AG10803 (cell line): ENCODE measurements at regions not wholly inside any gene's neighbourhood (a gene's known extent, or its start where the extent isn't known, plus 50 kb on each side); places are given as distances from the start of the nearest gene placed in this dataset.

Experiments
- DNase-seq: peaks from one replicate; pipeline ENCODE4 v3.0.0; 2010; ENCODE audit warnings: low read depth
- H3K4me3 ChIP-seq: 2 replicates; pipeline ENCODE4 v1.5.1; 2011; ENCODE audit warnings: mild to moderate bottlenecking, low read length, control low read depth
- TF ChIP-seq, protein P1 (sequence below): conservative IDR thresholded peaks from 2 replicates; pipeline ENCODE4 v1.5.1; 2011; ENCODE audit warnings: mild to moderate bottlenecking, low read length, control low read depth, inconsistent platforms

DNA sequence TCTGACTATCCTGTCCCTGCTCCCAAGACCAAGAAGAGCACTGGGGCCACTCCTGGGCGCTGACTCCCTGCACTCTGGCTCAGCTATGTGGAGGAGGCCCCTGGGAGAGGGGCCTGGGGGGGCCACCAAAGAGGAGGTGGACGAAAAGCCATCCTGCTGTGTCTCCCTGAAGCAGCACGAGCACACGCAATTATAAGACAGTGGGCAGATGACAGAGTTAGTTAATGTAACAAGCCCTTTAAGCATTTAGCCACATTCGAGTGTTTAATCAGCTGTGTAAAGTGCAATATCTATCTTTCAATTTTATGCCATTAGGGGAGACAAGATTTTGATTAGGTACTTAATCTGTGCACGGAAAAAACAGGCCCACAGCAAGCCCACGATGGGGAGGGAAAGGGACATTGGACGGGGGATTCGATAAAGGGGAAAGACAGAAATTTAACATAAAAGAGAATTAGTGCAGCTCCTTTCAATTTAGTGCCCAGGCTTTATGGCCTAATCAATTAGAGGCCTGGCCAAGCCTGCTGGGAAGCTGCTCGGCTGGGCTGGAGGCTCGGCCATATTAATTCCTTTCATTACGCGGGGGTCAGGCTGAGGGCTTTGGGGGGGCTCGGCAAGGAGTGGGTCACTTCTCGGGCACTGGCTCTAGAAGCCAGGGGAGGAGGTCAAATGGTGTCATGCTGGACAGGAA lies 286.2 kb downstream of the DHX35 start:
- no peak overlapping the region for H3K4me3 ChIP-seq
- no peak for DNase-seq
- TF ChIP-seq, protein P1, sequence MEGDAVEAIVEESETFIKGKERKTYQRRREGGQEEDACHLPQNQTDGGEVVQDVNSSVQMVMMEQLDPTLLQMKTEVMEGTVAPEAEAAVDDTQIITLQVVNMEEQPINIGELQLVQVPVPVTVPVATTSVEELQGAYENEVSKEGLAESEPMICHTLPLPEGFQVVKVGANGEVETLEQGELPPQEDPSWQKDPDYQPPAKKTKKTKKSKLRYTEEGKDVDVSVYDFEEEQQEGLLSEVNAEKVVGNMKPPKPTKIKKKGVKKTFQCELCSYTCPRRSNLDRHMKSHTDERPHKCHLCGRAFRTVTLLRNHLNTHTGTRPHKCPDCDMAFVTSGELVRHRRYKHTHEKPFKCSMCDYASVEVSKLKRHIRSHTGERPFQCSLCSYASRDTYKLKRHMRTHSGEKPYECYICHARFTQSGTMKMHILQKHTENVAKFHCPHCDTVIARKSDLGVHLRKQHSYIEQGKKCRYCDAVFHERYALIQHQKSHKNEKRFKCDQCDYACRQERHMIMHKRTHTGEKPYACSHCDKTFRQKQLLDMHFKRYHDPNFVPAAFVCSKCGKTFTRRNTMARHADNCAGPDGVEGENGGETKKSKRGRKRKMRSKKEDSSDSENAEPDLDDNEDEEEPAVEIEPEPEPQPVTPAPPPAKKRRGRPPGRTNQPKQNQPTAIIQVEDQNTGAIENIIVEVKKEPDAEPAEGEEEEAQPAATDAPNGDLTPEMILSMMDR = no peak

DNA sequence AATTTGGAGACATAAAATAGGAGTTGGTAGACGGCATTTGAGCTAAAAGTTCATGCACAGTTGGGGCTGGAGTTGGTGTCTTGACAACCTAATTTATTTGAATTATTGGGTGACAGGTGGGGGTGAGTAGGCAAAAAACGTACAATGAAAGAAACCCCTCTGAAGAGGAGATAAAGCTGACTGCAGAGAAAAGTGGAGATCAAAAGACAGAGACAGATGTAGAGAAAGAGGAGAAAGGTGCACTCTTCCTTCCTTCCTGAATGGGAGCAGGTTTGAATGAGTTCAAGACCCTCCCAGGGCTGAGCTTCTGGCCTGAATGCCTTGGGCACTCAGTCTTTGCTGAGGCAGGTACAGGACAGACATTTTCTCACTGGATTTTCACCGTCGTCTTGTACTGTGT lies 284.3 kb downstream of the DHX35 start:
- TF ChIP-seq, protein P1 = no peak
- no peak overlapping the region for H3K4me3 ChIP-seq
- DNase-seq = no peak

DNA sequence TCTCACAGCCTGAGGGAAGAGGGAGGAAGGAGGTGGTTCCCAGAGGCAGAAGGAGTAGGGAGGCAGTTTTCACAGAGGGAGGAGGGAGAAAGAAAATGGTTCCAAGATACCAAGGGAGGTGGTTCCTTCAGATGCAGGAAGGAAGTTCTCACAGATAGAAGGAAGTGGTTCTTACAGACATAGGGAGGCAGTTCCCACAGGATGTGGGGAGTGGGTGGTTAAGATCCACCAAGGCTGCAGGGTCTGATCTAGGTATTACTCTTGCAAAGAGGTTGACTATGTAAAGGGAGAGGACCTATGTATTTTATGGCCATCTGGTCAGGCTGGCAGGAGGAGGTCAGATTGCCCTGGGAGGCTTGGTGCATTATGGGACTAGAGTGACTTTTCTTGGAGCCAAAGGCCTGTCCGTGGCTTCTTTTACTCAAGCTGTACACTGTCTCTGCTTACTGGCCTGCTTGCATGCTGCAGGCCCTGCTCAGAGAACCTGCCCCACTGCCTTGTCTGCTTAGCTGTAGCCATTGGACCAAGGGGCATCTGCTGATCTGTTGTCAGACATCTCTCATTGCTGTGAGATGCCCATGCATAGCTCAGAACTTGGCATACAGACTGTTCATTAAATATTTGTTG lies 283.7 kb downstream of the DHX35 start:
- DNase-seq = no peak
- TF ChIP-seq, protein P1 = no peak
- H3K4me3 ChIP-seq = no peak overlapping the region

DNA sequence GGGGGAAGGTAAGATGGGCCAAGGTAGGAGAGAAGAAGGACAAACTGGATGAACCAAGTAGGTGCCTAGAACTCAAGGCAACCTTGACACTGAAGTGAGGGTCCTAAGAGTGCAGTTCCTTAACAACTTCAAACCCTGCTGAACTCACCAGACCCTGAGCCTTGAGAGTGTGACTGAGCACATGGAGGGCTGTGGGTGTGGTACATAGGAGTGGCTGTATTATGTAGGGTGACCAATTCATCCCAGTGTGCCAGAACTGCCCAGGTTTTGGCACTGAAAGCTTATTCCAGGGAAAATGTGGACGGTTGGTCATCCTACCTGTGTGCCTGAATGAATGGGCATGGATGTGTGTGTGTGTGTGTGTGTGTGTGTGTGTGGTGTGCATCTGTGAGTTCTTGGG lies 281.8 kb downstream of the DHX35 start:
- no peak for DNase-seq
- TF ChIP-seq, protein P1 = no peak
- no peak overlapping the region for H3K4me3 ChIP-seq

DNA sequence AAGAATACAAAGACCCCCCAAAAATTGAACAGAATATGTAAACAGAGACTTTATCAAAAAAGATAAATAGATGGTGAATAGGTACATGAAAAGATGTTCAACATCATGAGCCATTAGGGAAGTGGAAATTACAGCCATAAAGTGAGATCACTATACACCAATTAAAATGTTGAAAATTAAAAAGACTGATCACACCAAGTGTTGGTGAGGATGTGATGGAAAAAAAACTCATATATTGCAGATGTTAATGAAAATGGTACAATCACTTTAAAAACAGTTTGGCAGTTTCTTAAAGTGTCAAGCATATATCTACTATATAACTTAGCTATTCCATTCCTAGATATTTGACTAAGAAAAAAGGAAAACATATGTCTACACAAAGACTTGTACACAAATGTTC lies 280.5 kb downstream of the DHX35 start:
- TF ChIP-seq, protein P1 = no peak
- no peak for DNase-seq
- no peak overlapping the region for H3K4me3 ChIP-seq

DNA sequence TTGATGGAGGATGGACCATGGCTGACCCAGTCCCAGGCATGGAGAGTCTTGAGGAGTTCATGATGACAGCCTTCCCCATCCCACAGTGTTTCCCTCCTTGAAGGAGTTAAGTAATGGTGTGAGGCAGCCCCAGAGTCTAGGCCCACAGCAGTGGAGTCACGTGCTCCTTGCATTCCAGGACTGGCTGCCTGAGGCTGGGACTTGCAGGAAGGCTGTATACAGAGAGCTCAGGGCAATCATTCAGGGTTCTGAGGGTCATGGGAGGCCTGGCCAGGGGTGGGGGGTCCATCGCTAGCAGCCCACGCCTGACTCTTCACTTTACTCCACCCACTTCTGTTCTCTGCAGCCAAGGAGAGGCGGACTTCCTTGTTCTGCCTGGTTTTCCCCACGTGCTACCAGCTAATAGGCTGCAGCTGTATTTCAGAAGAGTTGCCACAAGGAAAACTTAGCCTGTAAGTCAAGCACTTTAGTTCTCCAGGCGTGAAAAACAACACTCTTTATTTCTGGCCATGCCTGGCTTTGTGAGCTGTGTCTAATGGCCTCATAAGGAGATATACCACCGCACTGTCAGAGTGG lies 272.5 kb downstream of the DHX35 start:
- no peak overlapping the region for H3K4me3 ChIP-seq
- TF ChIP-seq, protein P1 = no peak
- DNase-seq = no peak

DNA sequence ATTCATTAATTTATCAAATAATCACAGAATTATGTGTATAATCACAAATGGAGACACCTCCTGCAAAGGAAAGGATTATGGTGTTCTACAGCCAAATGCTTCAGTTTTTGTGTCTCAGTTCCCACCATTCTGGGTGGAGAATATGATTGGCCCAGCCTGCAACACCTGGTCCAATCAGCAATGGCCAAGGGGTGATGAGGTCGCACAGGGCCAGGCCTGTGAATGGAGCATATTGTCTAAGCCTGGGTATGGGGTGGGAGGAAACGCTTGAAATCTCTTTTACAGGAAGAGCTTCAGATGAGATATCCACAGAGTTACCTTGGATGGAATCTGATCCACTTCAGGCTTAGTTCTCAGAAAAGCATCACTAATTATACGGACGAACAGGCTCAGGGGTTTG lies 271.6 kb downstream of the DHX35 start:
- TF ChIP-seq, protein P1 = no peak
- H3K4me3 ChIP-seq = no peak overlapping the region
- DNase-seq = no peak
